ENCODE measurements at regions not wholly inside any gene's neighbourhood (a gene's known extent, or its start where the extent isn't known, plus 50 kb on each side); places are given as distances from the start of the nearest gene placed in this dataset.

DNA sequence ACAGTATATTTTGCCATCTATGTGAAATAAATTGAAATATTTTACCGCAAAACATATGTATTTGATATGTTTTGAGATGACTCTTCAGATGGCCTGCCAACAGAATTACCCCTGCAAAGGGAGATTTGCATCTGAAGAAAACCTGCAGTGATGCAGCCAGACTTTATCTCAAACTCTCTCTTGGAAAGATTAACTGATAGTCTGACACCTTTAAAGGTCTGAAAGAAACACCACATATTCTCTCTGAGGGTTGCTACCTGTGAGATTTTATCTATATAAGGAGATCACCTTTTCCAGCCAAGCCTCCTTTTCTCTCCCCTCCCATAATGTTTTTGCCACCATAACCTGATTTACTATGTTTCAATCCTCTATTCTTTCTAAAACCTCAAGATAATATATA, 1106.3 kb upstream of the IGFBP7 start:
- DNase-seq (ENCODE audit: low read depth in 2 of 2, low spot score in 1 of 2) = no peak

DNA sequence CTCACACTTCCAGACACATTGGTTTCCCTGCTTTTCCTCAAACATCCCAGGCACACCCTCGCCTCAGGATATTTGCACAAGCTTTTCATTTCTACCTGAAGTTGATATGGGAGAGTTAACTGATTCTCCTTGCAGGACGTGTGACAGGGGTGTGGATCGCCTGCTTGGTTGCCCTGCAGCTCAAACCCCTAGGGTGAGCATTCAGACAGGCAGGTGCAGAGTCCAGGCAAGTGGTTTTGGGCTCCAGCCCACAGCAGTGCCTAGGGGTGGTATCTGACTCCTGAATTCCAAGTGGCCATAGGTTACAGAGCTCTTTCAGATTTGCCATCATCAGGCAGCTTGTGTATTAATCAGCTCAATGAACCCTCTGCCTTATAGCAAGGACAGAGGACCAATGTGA, 1104.2 kb upstream of the IGFBP7 start:
- no peak for DNase-seq (ENCODE audit: low read depth in 2 of 2, low spot score in 1 of 2)

DNA sequence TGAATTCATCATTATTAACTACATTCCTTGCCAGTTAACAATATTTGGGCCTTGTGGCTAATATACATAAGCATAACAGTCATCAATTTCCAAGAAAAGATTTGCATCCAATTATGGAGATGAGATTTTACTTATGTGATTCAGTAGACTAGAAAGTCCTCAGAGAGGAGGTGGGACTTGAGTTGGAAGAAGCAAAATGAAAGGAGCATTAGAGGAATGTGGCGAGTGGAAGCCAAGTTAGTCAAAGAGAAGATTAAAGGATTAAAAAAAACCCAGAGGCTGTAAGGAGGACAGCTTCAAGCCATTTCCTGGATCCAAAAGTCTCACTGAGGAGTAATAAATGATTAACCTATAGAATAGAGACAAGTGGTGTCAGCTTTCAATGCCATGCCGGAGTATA, 1099.4 kb upstream of the IGFBP7 start:
- no peak for DNase-seq (ENCODE audit: low read depth in 2 of 2, low spot score in 1 of 2)

DNA sequence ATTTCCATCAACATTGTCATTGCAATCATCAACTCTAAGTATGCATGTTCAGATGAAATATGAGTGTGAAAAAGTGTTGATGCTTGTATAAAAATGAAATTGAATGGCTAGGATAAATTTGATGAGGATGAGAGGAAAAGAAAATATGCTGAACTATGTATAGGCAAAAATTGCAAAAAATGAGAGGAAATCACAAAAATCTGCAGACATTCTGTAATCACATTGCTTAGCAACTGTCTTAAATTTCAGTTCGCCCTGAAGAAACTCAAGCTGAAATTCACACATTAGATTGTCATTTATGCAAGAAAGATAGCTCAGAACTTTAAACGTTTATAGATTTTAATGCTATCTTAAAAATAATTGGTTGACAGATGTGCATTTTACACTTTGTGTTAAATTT, 1098.8 kb upstream of the IGFBP7 start:
- DNase-seq (ENCODE audit: low read depth in 2 of 2, low spot score in 1 of 2) = no peak

DNA sequence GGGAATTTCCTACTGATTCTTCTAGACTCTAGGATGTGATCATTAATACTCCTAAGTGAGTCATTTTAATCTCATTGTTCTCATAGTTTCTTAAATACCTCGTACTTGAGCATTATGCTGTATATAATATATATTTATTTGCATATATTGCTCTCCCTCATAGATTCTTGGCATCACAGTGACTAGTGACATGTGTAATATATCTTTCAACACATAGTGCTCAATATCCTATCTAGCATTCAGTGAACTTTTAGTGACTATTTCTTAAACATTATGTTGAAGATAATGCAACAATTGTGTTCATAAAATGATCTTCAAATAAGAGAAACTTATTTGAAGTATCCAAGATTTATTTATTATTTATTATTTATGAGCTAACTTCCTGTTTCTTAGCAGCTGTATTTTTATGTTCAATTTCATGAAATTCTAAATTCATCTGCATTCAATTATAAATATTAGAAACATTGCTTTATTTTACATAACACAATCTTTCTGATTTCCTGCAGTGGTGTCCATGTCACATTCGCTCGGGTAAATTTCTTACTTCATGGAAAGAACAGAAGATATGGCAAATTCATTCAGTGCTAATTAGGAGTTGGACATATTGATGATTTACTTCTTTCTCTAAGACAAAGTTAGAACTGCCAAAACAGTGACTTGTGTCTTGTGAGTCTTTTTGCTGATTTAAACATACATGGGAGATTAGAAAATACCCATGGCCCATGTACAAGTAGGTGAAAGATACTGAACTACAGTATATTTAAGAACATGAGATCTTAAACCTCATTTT, 1095.5 kb upstream of the IGFBP7 start:
- no peak for DNase-seq (ENCODE audit: low read depth in 2 of 2, low spot score in 1 of 2)

DNA sequence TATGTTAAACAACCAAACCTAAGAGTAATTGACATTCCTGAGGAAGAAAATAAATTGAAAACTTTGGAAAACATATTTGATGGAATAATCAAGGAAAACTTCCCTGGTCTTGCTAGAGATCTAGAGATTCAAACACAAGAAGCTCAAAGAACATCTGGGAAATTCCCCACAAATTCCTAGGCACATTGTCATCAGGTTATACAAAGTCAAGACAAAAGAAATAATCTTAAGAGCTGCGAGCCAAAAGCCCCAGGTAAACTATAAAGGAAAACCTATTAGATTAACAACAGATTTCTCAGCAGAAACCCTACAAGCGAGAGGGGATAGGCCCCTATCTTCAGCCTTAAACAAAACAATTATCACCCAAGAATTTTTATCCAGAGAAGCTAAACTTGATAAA, 1082.0 kb upstream of the IGFBP7 start:
- no peak for DNase-seq (ENCODE audit: low read depth in 2 of 2, low spot score in 1 of 2)

DNA sequence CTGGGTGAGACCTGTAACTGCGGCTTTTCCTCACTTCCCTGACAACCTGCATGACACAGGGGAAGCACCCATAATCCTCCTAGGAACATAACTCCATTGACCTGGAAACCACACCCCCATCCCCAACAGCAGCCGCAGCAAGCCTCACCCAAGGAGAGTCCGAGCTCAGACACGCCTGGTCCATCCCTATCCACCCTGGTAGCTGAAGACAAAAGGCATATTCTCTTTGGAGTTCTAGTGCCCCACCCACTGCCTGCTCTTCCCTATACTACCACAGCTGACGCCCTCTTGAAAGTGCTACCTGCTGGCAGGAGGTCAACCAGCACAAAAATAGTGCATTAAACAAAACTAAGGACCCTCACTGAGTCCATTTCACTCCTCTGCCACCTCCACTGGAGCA, 1080.9 kb upstream of the IGFBP7 start:
- no peak for DNase-seq (ENCODE audit: low read depth in 2 of 2, low spot score in 1 of 2)

DNA sequence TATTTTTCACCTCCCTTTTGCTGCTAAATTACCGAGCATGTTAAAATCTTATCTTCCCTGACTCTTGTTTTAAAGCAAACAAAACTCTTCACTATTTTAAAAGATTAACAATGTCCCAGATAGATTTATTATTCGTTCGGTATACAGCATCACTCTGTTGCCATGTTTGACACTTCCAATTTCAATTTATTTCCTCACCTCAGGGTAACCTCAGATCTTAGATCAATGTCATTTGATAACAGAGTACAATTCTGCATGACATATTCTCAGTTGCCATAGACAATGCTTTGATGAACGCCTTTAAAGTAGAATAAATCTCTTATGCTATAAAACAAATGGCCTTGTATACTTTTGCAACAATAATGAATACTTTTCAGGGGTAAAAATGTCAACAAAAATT, 1078.1 kb upstream of the IGFBP7 start:
- no peak for DNase-seq (ENCODE audit: low read depth in 2 of 2, low spot score in 1 of 2)

DNA sequence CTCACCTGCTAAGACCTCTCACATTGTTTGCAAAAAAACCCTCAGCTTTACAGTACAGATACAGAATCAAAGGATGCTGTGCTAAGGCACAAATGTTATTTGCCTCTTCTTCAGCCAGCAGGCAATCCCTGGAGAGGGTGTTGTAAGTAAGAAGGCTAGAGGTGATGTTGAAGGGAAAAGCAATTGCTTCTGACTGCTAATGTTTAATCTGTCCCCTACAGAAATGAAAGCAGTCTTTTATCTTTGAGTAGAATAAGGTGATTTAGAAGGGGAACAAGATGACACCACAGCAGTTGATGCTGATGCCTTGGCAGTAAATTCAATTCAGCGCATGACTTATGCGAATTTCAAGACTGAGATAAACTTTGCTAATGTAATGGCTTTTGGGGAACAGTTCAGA, 1064.8 kb upstream of the IGFBP7 start:
- DNase-seq (ENCODE audit: low read depth in 2 of 2, low spot score in 1 of 2) = no peak

DNA sequence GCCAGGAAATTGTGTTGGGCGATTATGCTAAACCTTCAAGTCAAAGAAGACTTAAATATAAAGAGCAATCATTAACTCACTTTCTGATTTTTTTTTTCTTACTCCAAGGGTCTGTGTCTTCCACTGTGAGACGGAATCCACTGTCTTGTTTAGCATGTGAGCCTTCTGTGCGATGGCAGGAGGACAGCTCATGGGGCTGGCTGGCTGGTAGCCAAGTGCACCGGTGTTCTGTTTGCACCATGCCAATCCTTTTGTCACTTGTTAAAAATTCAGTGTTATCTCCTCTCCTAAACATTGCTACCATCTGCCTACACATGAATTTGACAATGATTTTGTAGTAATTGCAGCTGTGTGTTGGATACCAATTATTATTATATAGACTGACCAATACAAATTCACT, 1056.3 kb upstream of the IGFBP7 start:
- DNase-seq (ENCODE audit: low read depth in 2 of 2, low spot score in 1 of 2) = no peak

DNA sequence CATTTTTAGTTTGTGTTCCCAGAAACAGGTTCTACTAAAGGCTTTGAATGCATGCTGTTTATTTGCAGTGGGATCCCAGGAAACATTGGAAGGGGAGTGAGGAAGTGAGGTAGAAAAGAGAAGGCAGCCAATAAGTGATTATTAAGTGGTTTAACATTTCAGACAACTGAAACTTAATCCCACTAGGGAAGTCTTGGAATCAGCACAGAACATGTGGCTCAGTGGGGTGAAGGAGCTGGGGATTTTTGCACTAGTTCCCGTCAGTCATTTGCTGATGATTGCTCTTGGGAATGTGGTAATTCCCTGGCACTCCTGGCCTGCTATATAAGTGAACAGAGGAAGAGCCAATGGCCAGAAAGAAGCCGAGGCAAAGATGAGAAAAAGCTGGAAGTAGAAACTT, 1053.0 kb upstream of the IGFBP7 start:
- DNase-seq (ENCODE audit: low read depth in 2 of 2, low spot score in 1 of 2) = no peak

DNA sequence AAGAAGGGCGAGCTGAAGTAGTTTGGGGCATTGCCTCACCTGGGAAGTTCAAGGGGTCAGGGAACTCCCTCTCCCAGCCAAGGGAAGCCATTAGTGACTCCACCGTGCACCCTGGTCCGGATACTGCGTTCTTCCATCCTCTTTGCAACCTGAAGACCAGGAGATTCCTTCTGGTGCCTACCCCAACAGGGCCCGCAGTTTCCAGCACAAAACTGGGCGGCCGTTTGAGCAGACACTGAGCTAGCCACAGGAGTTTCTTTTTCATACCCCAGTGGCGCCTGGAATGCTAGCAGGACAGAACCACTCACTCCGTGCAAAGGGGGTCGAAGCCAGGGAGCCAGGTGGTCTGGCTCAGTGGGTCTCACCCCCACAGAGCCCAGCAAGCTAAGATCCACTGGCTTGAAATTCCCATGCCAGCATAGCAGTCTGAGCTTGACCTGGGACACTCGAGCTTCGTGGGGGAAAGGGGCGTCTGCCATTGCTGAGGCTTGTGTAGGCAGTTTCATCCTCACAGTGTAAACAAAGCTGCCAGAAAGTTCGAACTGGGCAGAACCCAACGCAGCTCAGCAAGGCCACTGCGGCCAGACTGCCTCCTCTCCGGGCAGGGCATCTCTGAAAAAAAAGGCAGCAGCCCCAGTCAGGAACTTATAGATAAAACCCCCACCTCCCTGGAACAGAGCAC, 1039.4 kb upstream of the IGFBP7 start:
- no peak for DNase-seq (ENCODE audit: low read depth in 2 of 2, low spot score in 1 of 2)

DNA sequence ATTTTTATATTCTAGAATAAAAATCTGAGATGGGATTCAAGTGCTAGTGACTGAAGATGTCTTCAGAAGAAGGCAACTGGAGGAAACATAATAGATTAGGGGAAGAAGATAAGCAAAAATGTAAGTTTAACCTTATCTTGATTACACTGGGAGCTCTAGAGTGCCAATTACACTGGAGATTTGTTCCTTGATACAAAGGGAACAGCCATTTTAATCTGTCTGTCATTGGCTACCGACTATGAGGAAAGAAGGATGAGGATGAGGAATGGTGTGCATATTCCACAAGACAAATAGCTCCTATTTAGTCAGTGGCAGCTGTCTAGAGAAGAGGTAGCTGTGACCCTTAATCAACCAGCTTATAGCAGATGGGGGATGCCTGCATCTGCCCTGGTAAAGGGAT, 1034.5 kb upstream of the IGFBP7 start:
- DNase-seq (ENCODE audit: low read depth in 2 of 2, low spot score in 1 of 2) = no peak

DNA sequence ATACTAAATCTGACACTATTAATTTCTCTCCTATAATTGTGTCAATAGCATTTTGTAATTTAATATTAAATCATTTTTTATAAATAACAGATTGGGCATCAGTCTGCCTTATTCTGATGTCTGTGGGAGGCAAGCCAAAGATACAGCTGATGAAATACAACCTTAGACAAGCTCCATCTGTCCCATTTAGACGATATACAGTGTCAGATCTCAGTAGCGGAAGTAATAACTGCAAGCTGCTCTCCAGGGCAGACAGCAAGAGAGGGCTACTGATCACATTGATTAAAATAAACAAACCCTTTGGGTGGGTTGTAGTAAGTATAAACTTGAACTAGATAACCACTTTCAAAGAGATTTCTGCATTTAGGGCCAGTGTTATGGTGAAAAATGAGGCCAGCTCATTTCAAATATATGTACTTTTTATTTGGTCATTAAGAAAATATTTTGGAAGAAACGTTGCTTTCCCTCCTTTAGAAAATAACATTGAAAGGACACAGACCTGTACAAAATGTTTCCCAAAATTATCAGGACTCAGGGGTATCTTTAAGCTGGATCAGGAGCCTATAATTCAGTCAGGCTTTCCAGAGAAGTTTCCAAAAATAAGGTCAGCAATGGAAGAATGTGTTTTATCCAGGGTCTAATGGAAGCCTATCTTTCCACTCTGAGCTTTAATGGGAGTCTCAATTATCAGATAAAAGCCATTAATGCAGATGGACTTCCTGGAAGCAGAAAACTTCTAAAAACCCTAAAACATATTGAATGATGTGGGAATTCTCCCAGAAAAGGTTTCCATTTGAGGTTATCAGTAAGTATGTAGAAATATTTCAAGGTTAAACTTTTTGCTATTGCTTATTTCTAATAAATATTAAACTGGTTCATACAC, 1028.8 kb upstream of the IGFBP7 start:
- DNase-seq (ENCODE audit: low read depth in 2 of 2, low spot score in 1 of 2) = no peak

DNA sequence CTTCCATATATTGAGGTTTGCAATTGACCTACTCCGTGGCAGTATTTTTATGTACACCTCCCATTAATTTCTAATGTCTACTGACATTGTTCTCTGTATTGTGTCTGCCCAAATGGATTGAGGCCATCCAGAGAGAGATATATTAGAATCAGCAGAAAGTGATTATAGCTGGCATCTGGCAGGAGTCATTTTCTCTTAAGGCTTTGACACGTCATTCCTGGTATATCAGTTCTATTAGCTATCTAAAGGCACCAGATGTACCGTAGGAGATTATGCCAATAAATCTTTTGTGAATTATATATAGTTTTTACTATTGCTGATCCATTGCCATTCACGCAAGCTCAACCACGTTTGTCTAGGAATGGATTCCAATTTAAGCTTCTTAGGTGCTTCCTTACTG, 1026.4 kb upstream of the IGFBP7 start:
- no peak for DNase-seq (ENCODE audit: low read depth in 2 of 2, low spot score in 1 of 2)

DNA sequence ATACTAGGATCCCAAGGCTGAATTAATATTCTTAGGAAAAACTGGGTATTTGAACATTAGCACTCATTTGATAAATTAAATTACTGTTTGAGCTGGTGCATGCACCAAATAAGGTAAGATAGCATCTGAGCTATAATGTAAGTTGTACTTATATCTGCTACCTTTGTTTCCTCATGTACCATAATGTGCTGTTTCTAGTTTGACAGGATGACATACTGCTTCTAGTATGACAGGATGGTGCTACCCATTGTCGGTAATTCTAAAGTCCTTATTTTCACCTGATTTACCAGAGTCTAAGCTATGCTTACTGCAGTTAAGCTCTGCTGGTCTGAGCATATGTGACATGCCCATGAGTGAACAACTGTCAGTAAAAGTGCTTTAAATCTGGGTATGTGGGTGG, 1017.5 kb upstream of the IGFBP7 start:
- no peak for DNase-seq (ENCODE audit: low read depth in 2 of 2, low spot score in 1 of 2)

DNA sequence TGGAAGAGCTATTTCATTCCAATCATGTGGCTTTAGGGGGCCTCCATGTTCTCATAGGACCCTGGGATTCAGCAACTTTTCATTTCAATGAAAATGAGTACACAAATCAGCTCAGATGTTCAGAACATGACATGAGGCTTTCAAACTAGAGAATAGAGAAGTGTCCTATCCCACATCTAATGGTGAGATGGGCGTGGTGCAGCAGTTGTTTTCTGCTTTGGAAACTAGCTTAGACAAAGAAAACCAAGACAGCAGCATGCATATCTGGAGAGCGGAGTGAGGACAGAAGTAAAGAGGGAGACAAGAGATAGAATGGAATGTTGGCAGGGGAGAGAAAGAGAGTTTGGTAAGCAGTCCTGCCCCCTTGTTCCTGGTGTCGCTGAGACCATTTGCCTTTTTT, 1009.1 kb upstream of the IGFBP7 start:
- DNase-seq (ENCODE audit: low read depth in 2 of 2, low spot score in 1 of 2) = no peak

DNA sequence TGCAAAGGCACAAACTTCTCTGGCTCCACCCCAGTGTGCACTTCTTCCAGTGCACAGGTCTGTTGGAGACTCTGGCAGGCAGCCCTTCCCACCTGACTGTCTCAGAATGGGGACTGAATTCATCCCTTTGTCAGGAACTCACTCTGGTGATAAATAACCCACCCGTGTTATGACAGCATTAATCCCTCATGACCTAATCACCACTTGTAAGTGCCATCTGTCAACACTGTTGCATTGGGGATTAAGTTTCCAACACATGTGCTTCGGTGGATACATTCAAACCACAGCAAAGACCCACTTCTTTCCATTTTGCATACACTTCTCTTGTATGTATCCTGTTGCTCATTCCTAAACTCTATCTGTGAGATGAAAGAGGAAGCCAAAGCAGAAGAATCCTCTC, 1002.9 kb upstream of the IGFBP7 start:
- no peak for DNase-seq (ENCODE audit: low read depth in 2 of 2, low spot score in 1 of 2)

DNA sequence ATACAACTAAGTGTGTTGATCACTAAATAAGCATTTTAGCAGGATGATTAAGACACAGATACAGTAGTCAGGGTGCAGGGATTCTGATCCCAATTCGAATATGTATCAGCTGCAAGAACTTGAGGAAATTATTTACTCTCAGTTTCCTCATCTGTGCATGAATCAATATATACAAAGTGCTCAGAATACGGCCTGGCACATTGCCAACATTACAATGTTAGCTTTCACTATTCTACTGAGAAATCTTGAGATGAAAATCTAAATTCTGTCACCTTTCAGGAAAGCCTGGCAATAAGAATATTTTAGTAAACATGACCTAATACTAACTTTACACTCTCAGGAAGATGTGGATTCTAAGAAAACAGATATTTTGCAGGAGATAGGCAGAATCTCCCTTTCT, 1001.6 kb upstream of the IGFBP7 start:
- no peak for DNase-seq (ENCODE audit: low read depth in 2 of 2, low spot score in 1 of 2)

DNA sequence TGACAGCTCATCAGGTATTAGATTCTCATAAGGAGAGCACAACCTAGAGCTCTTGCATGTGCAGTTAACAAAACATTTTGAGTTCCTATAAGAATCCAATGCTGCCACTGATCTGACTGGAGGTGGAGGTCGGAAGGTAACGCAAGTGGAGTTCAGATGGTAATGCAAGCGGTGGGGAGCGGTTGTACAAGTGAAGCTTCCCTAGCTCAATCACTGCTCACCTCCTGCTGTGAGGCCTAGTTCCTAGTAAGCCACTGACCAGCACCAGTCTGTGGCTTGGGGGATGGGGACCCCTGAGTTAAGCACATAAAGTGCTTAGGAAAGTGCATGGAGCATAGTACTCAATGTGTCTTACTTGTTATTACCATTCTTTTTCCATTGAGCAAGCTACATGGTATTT, 983.2 kb upstream of the IGFBP7 start:
- no peak for DNase-seq (ENCODE audit: low read depth in 2 of 2, low spot score in 1 of 2)

DNA sequence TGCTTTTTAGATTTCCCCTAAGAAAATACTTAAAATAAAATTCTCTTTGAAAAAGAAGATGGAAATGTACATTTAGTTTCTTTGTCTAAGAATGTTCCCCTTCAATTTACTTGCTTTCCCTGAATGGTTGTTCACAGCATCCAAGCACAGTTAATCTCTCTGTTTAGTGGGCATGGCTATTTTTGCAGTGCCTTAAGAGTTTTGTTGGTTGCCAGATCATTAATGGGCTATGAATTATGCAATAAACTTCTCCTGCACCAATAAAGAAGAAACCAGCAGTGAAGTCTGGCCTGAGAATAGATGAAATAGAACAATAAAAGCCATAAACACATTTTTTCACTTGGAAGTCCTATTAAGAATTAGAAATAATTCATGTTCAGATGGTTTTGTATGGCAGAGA, 980.4 kb upstream of the IGFBP7 start:
- no peak for DNase-seq (ENCODE audit: low read depth in 2 of 2, low spot score in 1 of 2)

DNA sequence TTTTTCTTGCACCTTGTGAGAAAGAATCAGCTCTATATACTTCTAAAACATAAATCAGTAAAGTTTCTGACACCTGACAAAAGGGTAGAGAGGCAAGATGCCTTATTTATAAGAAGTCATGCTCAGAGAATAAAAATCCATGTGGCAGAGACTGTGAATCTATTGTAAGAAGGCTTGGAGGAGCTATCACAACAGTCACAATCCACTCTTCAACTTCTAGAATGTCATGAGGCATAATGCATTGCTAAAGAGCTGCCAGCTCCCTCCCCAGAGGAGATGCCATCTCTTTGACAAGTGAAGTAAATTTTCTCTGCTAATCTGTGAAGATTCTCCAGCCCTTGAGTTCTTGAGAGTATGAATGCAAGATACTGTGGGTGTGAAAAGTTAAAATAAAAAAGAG, 971.2 kb upstream of the IGFBP7 start:
- DNase-seq (ENCODE audit: low read depth in 2 of 2, low spot score in 1 of 2) = no peak
